A673 (cell line): ENCODE measurements at regions not wholly inside any gene's neighbourhood (a gene's known extent, or its start where the extent isn't known, plus 50 kb on each side); places are given as distances from the start of the nearest gene placed in this dataset.
A peak's percentile ranks its signal among the peaks of the same experiment; 100 is the strongest.

Experiments
- BruUV-seq: library from RNA; stranded (reverse); fragments of 400-500 nt; replicated peaks from 2 replicates; lab custom pipeline; 2021; lab: Mats Ljungman, UMichigan
- CTCF ChIA-PET: fragments of 300-600 bp; sonication (Branson Sonifier 250); formaldehyde crosslinking; loops from one replicate; lab custom pipeline; 2022; ENCODE audit warnings: antibody characterized with exemption; lab: Charles Lee
- POLR2A ChIA-PET: fragments of 300-600 bp; sonication (Branson Sonifier 250); formaldehyde crosslinking; loops from one replicate; lab custom pipeline; 2022; ENCODE audit warnings: antibody characterized with exemption; ENCODE audit not compliant: low non-redundant PET; lab: Charles Lee
- DNase-seq: peaks from one replicate; pipeline ENCODE4 v3.0.0-alpha.2; 2015; ENCODE audit warnings: low spot score
- H3K27ac ChIP-seq: fragments of 200-600 bp; sonication (generic); 2 replicates; pipeline ENCODE4 v1.5.1; 2016; ENCODE audit warnings: mixed run types, low read depth, mild to moderate bottlenecking, mixed read lengths, antibody characterized with exemption, low read length; ENCODE audit not compliant: poor library complexity, severe bottlenecking
- H3K27me3 ChIP-seq: fragments of 200-600 bp; sonication (generic); replicated peaks from 2 replicates; pipeline ENCODE4 v1.6.1; 2017; ENCODE audit warnings: mixed run types, low read depth, mild to moderate bottlenecking, mixed read lengths, antibody characterized with exemption, low read length; ENCODE audit not compliant: insufficient read depth, poor library complexity
- H3K36me3 ChIP-seq: fragments of 200-600 bp; sonication (generic); 2 replicates; pipeline ENCODE4 v1.6.1; 2016; ENCODE audit warnings: mixed run types, mild to moderate bottlenecking, mixed read lengths, antibody characterized with exemption, low read length; ENCODE audit not compliant: insufficient read depth, poor library complexity, severe bottlenecking
- H3K4me1 ChIP-seq: fragments of 200-600 bp; sonication (generic); 2 replicates; pipeline ENCODE4 v1.6.1; 2017; ENCODE audit warnings: mixed run types, mild to moderate bottlenecking, mixed read lengths, antibody characterized with exemption, low read length; ENCODE audit not compliant: insufficient read depth, poor library complexity, severe bottlenecking
- H3K4me3 ChIP-seq: fragments of 200-600 bp; sonication (generic); 2 replicates; pipeline ENCODE4 v1.5.1; 2016; ENCODE audit warnings: low read depth, mixed run types, mild to moderate bottlenecking, mixed read lengths, low read length; ENCODE audit not compliant: poor library complexity, severe bottlenecking
- H3K9me3 ChIP-seq: fragments of 200-600 bp; sonication (generic); 2 replicates; pipeline ENCODE4 v1.6.1; 2016; ENCODE audit warnings: mixed run types, low read depth, mild to moderate bottlenecking, mixed read lengths, antibody characterized with exemption, low read length; ENCODE audit not compliant: poor library complexity, severe bottlenecking
- CTCF ChIP-seq: fragments of 300-800, 200-600 bp; sonication (generic); conservative IDR thresholded peaks from 2 replicates; pipeline ENCODE4 v1.5.1; 2017; ENCODE audit warnings: low read depth, mild to moderate bottlenecking, antibody characterized with exemption, low read length, moderate library complexity, mixed read lengths
- EZH2 ChIP-seq: fragments of 200-600 bp; sonication (generic); IDR thresholded peaks from 2 replicates; pipeline ENCODE4 v1.6.1; 2017; ENCODE audit warnings: borderline replicate concordance, low read depth, mild to moderate bottlenecking, mixed read lengths, antibody characterized with exemption, low read length; ENCODE audit not compliant: poor library complexity, severe bottlenecking
- intact Hi-C: fragments of 100-400 bp; cut with micrococcal nuclease; formaldehyde crosslinking; loops from one replicate; pipeline ENCODE4 v1.10.0; 2022; ENCODE audit not compliant: unreplicated experiment

- no peaks in the 10 kb centered on the region for H3K27me3 ChIP-seq
- H3K4me3 ChIP-seq = no peak overlapping the region
- H3K9me3 ChIP-seq = no peaks in the 10 kb centered on the region
- POLR2A ChIA-PET = no interaction called here
- TF ChIP-seq EZH2 (no peak), CTCF (no peak)
- intact Hi-C loops = no loop called here
- peaks cover 19% of the 10 kb centered on the region for H3K4me1 ChIP-seq
- CTCF ChIA-PET = no interaction called here
- no peak for DNase-seq
- BruUV-seq = no TSS peak
- H3K36me3 ChIP-seq = no peaks in the 10 kb centered on the region
- H3K27ac ChIP-seq = peak overlapping the region; percentile 83
These were observed 117.3 kb upstream of the PALS2 start for GRCh38 chr7:24455813-24456525.

GRCh38 chr7:24456526-24457218 lies 116.6 kb upstream of the PALS2 start:
- DNase-seq = peak; percentile 21
- Histone ChIP-seq H3K27ac (peak overlapping the region; percentile 83), H3K27me3 (no peaks in the 10 kb centered on the region), H3K9me3 (no peaks in the 10 kb centered on the region), H3K4me3 (no peak overlapping the region), H3K36me3 (no peaks in the 10 kb centered on the region), H3K4me1 (peaks cover 19% of the 10 kb centered on the region)
- BruUV-seq = no TSS peak
- intact Hi-C loops = no loop called here
- TF ChIP-seq EZH2 = no peak
- no peak for TF ChIP-seq CTCF
- POLR2A ChIA-PET = no interaction called here
- CTCF ChIA-PET = no interaction called here

GRCh38 chr7:24457219-24457558 lies 116.1 kb upstream of the PALS2 start:
- Histone ChIP-seq H3K36me3 (no peaks in the 10 kb centered on the region), H3K27me3 (no peaks in the 10 kb centered on the region), H3K4me3 (no peak overlapping the region), H3K27ac (peak overlapping the region; percentile 83), H3K4me1 (peaks cover 19% of the 10 kb centered on the region), H3K9me3 (no peaks in the 10 kb centered on the region)
- no peak for TF ChIP-seq EZH2
- no peak for TF ChIP-seq CTCF
- peak; percentile 14 for DNase-seq
- BruUV-seq = TSS peak; percentile 95
- POLR2A ChIA-PET = no interaction called here
- intact Hi-C loops = no loop called here
- CTCF ChIA-PET = no interaction called here
